ENCODE measurements at regions not wholly inside any gene's neighbourhood (a gene's known extent, or its start where the extent isn't known, plus 50 kb on each side); places are given as distances from the start of the nearest gene placed in this dataset.

- H3K27me3 ChIP-seq (ENCODE audit: control insufficient read depth, extremely low read depth, insufficient read depth, low read length) = no peaks in the 10 kb centered on the region
- DNase-seq (ENCODE audit: low read depth, low spot score) (no peak), FAIRE-seq (no peak)
- no peaks in the 10 kb centered on the region for H3K4me1 ChIP-seq (ENCODE audit: control insufficient read depth, extremely low read depth, insufficient read depth, low read length)
- no peak overlapping the region for H3K27ac ChIP-seq (ENCODE audit: control insufficient read depth, insufficient read depth, low read length)
- dilution Hi-C loops (cut with MboI; ENCODE audit: extremely low pct_ligation_motif_present, low sequenced_read_pairs) = no loop called here
- no peaks in the 10 kb centered on the region for H3K79me2 ChIP-seq (ENCODE audit: control insufficient read depth, insufficient read depth, low read length)
- H4K20me1 ChIP-seq (ENCODE audit: control insufficient read depth, extremely low read depth, insufficient read depth, low read length) = no peaks in the 10 kb centered on the region
- no peak overlapping the region for H3K4me2 ChIP-seq (ENCODE audit: control insufficient read depth, extremely low read depth, insufficient read depth, low read depth, low read length)
- peaks cover 5% of the 10 kb centered on the region for H3K9me3 ChIP-seq (ENCODE audit: control insufficient read depth, low read depth, low read length)
- no peaks in the 10 kb centered on the region for H3K36me3 ChIP-seq (ENCODE audit: control insufficient read depth in 2 of 2, extremely low read depth in 1 of 2, insufficient read depth in 2 of 2, low read length in 2 of 2)
- no peak for TF ChIP-seq EZH2 (IDR thresholded peaks at IDR 0.05; ENCODE audit: low read length)
- TF ChIP-seq, protein P1, sequence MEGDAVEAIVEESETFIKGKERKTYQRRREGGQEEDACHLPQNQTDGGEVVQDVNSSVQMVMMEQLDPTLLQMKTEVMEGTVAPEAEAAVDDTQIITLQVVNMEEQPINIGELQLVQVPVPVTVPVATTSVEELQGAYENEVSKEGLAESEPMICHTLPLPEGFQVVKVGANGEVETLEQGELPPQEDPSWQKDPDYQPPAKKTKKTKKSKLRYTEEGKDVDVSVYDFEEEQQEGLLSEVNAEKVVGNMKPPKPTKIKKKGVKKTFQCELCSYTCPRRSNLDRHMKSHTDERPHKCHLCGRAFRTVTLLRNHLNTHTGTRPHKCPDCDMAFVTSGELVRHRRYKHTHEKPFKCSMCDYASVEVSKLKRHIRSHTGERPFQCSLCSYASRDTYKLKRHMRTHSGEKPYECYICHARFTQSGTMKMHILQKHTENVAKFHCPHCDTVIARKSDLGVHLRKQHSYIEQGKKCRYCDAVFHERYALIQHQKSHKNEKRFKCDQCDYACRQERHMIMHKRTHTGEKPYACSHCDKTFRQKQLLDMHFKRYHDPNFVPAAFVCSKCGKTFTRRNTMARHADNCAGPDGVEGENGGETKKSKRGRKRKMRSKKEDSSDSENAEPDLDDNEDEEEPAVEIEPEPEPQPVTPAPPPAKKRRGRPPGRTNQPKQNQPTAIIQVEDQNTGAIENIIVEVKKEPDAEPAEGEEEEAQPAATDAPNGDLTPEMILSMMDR (optimal IDR thresholded peaks at IDR 0.05 in 1 of 3, IDR thresholded peaks at IDR 0.05 in 1 of 3, conservative IDR thresholded peaks at IDR 0.05 in 1 of 3; ENCODE audit: extremely low read depth in 1 of 3, insufficient read depth in 2 of 3, low read length in 3 of 3) = no peak
- H2AFZ ChIP-seq (ENCODE audit: control insufficient read depth, low read length) = no peak overlapping the region
- no peak overlapping the region for H3K4me3 ChIP-seq (ENCODE audit: control insufficient read depth in 2 of 3, extremely low read depth in 1 of 3, insufficient read depth in 2 of 3, low read depth in 1 of 3, low read length in 3 of 3)
- H3K9ac ChIP-seq (ENCODE audit: control insufficient read depth, extremely low read depth, insufficient read depth, low read length) = no peak overlapping the region
- no peaks in the 10 kb centered on the region for H3K9me1 ChIP-seq (ENCODE audit: control insufficient read depth, extremely low read depth, insufficient read depth, low read length)
Observed at GRCh38 chr16:86133377-86133776, 234.4 kb downstream of the IRF8 start.

DNA sequence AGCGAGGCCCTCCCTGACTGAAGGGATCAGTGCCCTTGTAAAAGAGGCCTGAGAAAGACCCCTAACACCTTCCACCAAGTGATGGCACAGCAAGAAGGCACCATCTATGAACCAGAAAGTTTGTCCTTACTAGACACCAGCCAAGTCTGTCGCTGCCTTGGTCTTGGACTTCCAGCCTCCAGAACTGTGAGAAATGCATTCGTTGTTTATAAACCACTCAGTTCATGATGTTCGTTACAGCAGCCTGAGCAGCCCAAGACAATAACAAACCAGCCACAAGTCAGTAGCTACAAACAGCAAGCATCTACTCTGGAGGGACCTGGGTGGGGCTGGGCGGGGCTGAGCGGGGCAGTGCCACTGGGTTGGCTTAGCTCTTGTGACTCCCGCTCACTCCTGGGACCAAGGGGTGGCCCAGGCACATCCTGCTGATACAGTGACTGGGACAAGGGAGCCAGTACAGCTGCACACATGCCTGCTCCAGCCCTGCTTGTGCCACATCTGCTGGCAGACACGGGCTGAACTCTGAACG is 234.9 kb downstream of the IRF8 start:
- DNase-seq (ENCODE audit: low read depth, low spot score) (no peak), FAIRE-seq (no peak)
- H3K79me2 ChIP-seq (ENCODE audit: control insufficient read depth, insufficient read depth, low read length) = no peaks in the 10 kb centered on the region
- H4K20me1 ChIP-seq (ENCODE audit: control insufficient read depth, extremely low read depth, insufficient read depth, low read length) = no peaks in the 10 kb centered on the region
- no peaks in the 10 kb centered on the region for H3K27me3 ChIP-seq (ENCODE audit: control insufficient read depth, extremely low read depth, insufficient read depth, low read length)
- no peaks in the 10 kb centered on the region for H3K36me3 ChIP-seq (ENCODE audit: control insufficient read depth in 2 of 2, extremely low read depth in 1 of 2, insufficient read depth in 2 of 2, low read length in 2 of 2)
- H3K4me2 ChIP-seq (ENCODE audit: control insufficient read depth, extremely low read depth, insufficient read depth, low read depth, low read length) = no peak overlapping the region
- no peak overlapping the region for H2AFZ ChIP-seq (ENCODE audit: control insufficient read depth, low read length)
- no peak overlapping the region for H3K27ac ChIP-seq (ENCODE audit: control insufficient read depth, insufficient read depth, low read length)
- H3K4me1 ChIP-seq (ENCODE audit: control insufficient read depth, extremely low read depth, insufficient read depth, low read length) = no peaks in the 10 kb centered on the region
- H3K9me3 ChIP-seq (ENCODE audit: control insufficient read depth, low read depth, low read length) = peaks cover 5% of the 10 kb centered on the region
- no peaks in the 10 kb centered on the region for H3K9me1 ChIP-seq (ENCODE audit: control insufficient read depth, extremely low read depth, insufficient read depth, low read length)
- no peak overlapping the region for H3K4me3 ChIP-seq (ENCODE audit: control insufficient read depth in 2 of 3, extremely low read depth in 1 of 3, insufficient read depth in 2 of 3, low read depth in 1 of 3, low read length in 3 of 3)
- dilution Hi-C loops (cut with MboI; ENCODE audit: extremely low pct_ligation_motif_present, low sequenced_read_pairs) = no loop called here
- H3K9ac ChIP-seq (ENCODE audit: control insufficient read depth, extremely low read depth, insufficient read depth, low read length) = no peak overlapping the region
- TF ChIP-seq, protein P1 (optimal IDR thresholded peaks at IDR 0.05 in 1 of 3, IDR thresholded peaks at IDR 0.05 in 1 of 3, conservative IDR thresholded peaks at IDR 0.05 in 1 of 3; ENCODE audit: extremely low read depth in 1 of 3, insufficient read depth in 2 of 3, low read length in 3 of 3) = no peak
- TF ChIP-seq EZH2 (IDR thresholded peaks at IDR 0.05; ENCODE audit: low read length) = no peak

Data from keratinocyte (primary cell).